Ovary (tissue), 7 donors: ENCODE measurements at regions not wholly inside any gene's neighbourhood (a gene's known extent, or its start where the extent isn't known, plus 50 kb on each side); places are given as distances from the start of the nearest gene placed in this dataset.

Experiments
- DNase-seq, 5 donors: peaks; one replicate each; pipeline ENCODE4 v3.0.0-alpha.2; 2019 to 2020
- H3K27ac ChIP-seq, 2 donors: fragments of 200-600 bp; one replicate each; pipeline versions ENCODE4 v1.5.1 to v1.8.0; 2019 to 2022
- H3K27me3 ChIP-seq: fragments of 200-600 bp; one replicate; pipeline ENCODE4 v1.8.0; 2022
- H3K36me3 ChIP-seq: fragments of 200-600 bp; sonication (generic); one replicate; pipeline ENCODE4 v1.5.1; 2019
- H3K4me1 ChIP-seq: one replicate; pipeline ENCODE4 v1.8.1; 2013; ENCODE audit warnings: mild to moderate bottlenecking, moderate library complexity; ENCODE audit not compliant: insufficient read depth
- H3K4me3 ChIP-seq: fragments of 200-600 bp; sonication (generic); one replicate; pipeline ENCODE4 v1.5.1; 2017
- H3K9me3 ChIP-seq, 2 donors: fragments of 200-600 bp in 1 of 2; sonication (generic) in 1 of 2; one replicate each; pipeline versions ENCODE4 v1.5.1 to v1.8.1; 2013 to 2019; ENCODE audit warnings: mild to moderate bottlenecking in 1 of 2, moderate library complexity in 1 of 2
- CTCF ChIP-seq, 3 donors: fragments of 450-650 bp in 2 of 3; fragments of 200-600 bp in 1 of 3; IDR thresholded peaks; one replicate each; pipeline versions ENCODE4 v1.5.1 to v1.8.0; 2016 to 2022; ENCODE audit warnings: antibody characterized with exemption in 3 of 3, mild to moderate bottlenecking in 1 of 3
- EP300 ChIP-seq: sonication (generic); formaldehyde crosslinking; IDR thresholded peaks from one replicate; pipeline ENCODE4 v1.6.1; 2017; ENCODE audit warnings: antibody characterized with exemption
- POLR2A ChIP-seq: fragments of 450-650 bp; IDR thresholded peaks from one replicate; pipeline ENCODE4 v1.6.1; 2017; ENCODE audit warnings: antibody characterized with exemption, mild to moderate bottlenecking, moderate library complexity
- WGBS, 3 donors: extraction: QIAGEN DNeasy Blood & Tissue Kit in 1 of 3; methylation state at CpG; one replicate each; pipeline versions ENCODE4 v1.1.5 to v1.1.7; 2013 to 2017; 5-methylcytosine and 5-hydroxymethylcytosine counted together
- intact Hi-C, 4 donors: fragments of 100-400 bp; cut with DNase I; formaldehyde crosslinking; loops; one replicate each; pipeline versions ENCODE4 v1.11.0 to v1.15.1; 2022 to 2023
- donor health status: DM: no; HTN: no; CAD: no; lungs with moderate emphysema.
- donor health status: DM: no; HTN: no; CAD: no.
- donor health status: Bipolar disorder and iron deficiency.
- donor health status: DM: no; HTN: no; CAD: no.
- donor health status: DM: yes; HTN: yes; CAD: no.

GRCh38 chr15:38670128-38671005 is 105.8 kb upstream of the RASGRP1 start:
- TF ChIP-seq EP300 (no peak), POLR2A (no peak), CTCF (IDR thresholded peaks at IDR 0.05) (no peak)
- Histone ChIP-seq H3K4me3 (no peak overlapping the region), H3K4me1 (no peaks in the 10 kb centered on the region), H3K9me3 (no peaks in the 10 kb centered on the region), H3K27me3 (no peaks in the 10 kb centered on the region), H3K27ac (no peak overlapping the region), H3K36me3 (no peaks in the 10 kb centered on the region)
- intact Hi-C loops = loop anchor here in 1 of 4 donors (10.0 kb wide), 1 partner anchor 236 kb away; no protein-coding TSS in a partner anchor
- 85 to 87% (median 87%) methylated on average over 3 of the region's 3 CpGs for WGBS, 3 donors
- no peak for DNase-seq

GRCh38 chr15:38671006-38671387 is 106.4 kb upstream of the RASGRP1 start:
- intact Hi-C loops = loop anchor here in 1 of 4 donors (10.0 kb wide), 1 partner anchor 236 kb away; no protein-coding TSS in a partner anchor

GRCh38 chr15:38671675-38672254 is 107.2 kb upstream of the RASGRP1 start:
- no peaks in the 10 kb centered on the region for H3K27me3 ChIP-seq
- no peak for TF ChIP-seq CTCF (IDR thresholded peaks at IDR 0.05)
- no peak for TF ChIP-seq POLR2A
- no peak for TF ChIP-seq EP300
- DNase-seq = no peak
- H3K9me3 ChIP-seq = no peaks in the 10 kb centered on the region
- no peaks in the 10 kb centered on the region for H3K36me3 ChIP-seq
- H3K27ac ChIP-seq = no peak overlapping the region
- intact Hi-C loops = loop anchor here in 1 of 4 donors (10.0 kb wide), 1 partner anchor 237 kb away; no protein-coding TSS in a partner anchor
- H3K4me3 ChIP-seq = no peak overlapping the region
- H3K4me1 ChIP-seq = no peaks in the 10 kb centered on the region
- 84 to 87% (median 85%) methylated on average over 6 of the region's 6 CpGs for WGBS, 3 donors

More at GRCh38 chr15:38671006-38671387, 106.4 kb upstream of the RASGRP1 start:
- TF ChIP-seq CTCF (IDR thresholded peaks at IDR 0.05) = no peak
- TF ChIP-seq EP300 = no peak
- TF ChIP-seq POLR2A = no peak
- Histone ChIP-seq H3K9me3 (no peaks in the 10 kb centered on the region), H3K4me3 (no peak overlapping the region), H3K36me3 (no peaks in the 10 kb centered on the region), H3K27ac (no peak overlapping the region), H3K27me3 (no peaks in the 10 kb centered on the region), H3K4me1 (no peaks in the 10 kb centered on the region)
- WGBS, 3 donors = 87 to 92% (median 88%) methylated on average over 2 of the region's 2 CpGs
- DNase-seq = no peak

DNA sequence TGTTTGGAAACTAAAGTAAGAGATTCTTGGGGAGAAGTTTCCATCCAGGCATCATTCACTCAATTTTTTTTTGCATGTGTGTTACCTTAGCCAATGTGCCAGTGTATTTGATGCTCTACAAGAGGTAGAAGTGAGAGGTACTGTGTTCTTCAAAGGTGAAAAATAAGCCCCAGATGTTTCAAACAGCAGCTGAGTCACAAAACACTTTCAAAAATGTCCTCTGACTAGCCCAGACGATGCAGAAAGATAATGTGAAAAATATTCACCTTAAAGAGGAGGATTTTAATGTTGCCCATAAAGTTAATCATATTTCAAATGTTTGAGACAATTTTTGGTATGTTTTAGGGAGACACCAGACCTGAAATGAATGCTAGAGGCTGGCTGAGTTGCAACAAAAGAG is 107.7 kb upstream of the RASGRP1 start:
- Histone ChIP-seq H3K4me1 (no peaks in the 10 kb centered on the region), H3K4me3 (no peak overlapping the region), H3K27ac (no peak overlapping the region), H3K27me3 (no peaks in the 10 kb centered on the region), H3K36me3 (no peaks in the 10 kb centered on the region), H3K9me3 (no peaks in the 10 kb centered on the region)
- intact Hi-C loops = loop anchor here in 1 of 4 donors (10.0 kb wide), 1 partner anchor 237 kb away; no protein-coding TSS in a partner anchor
- TF ChIP-seq POLR2A (no peak), EP300 (no peak), CTCF (IDR thresholded peaks at IDR 0.05) (no peak)
- no peak for DNase-seq
- WGBS, 3 donors = 52 to 65% (median 61%) methylated on average over 1 of the region's 1 CpG
